HG02970 (cell line): ENCODE measurements at regions not wholly inside any gene's neighbourhood (a gene's known extent, or its start where the extent isn't known, plus 50 kb on each side); places are given as distances from the start of the nearest gene placed in this dataset.
"Not testable (repeated sequence)": the region's sequence is repeated elsewhere in the genome, so short reads cannot be mapped to it uniquely, and the experiment has no call there.

Source experiments
- ATAC-seq: cut with Tn5 transposase; IDR thresholded peaks from one replicate; pipeline ENCODE4 v1.9.1; 2021; ENCODE audit warnings: mild to moderate bottlenecking, moderate library complexity, moderate number of reproducible peaks; ENCODE audit not compliant: unreplicated experiment, low FRiP score

- no peak for ATAC-seq
Observed at GRCh38 chr3:159486580-159486979, 502.1 kb upstream of the IL12A start.

- ATAC-seq, result no peak
Observed at GRCh38 chr3:159487304-159487703, 501.3 kb upstream of the IL12A start.

- no peak for ATAC-seq
Observed at GRCh38 chr3:159488602-159489001, 500.0 kb upstream of the IL12A start.

- no peak for ATAC-seq
Observed at GRCh38 chr3:159497361-159497760, 491.3 kb upstream of the IL12A start.

- no peak for ATAC-seq
Observed at GRCh38 chr3:159499031-159499793, 489.4 kb upstream of the IL12A start.

GRCh38 chr3:159501029-159501428, 487.6 kb upstream of the IL12A start:
- ATAC-seq, result no peak

GRCh38 chr3:159502986-159503385, 485.6 kb upstream of the IL12A start:
- no peak for ATAC-seq

GRCh38 chr3:159510988-159511387, 477.6 kb upstream of the IL12A start:
- ATAC-seq, result not testable (repeated sequence)

- ATAC-seq, result no peak
Observed at GRCh38 chr3:159513444-159513843, 475.2 kb upstream of the IL12A start.

GRCh38 chr3:159513867-159514380, 474.7 kb upstream of the IL12A start:
- no peak for ATAC-seq

GRCh38 chr3:159517105-159517504, 471.5 kb upstream of the IL12A start:
- ATAC-seq, result no peak

- no peak for ATAC-seq
Observed at GRCh38 chr3:159520638-159521037, 468.0 kb upstream of the IL12A start.

- ATAC-seq, result no peak
Observed at GRCh38 chr3:159522276-159522675, 466.4 kb upstream of the IL12A start.

GRCh38 chr3:159528251-159528895, 460.3 kb upstream of the IL12A start:
- no peak for ATAC-seq

- no peak for ATAC-seq
Observed at GRCh38 chr3:159532577-159532976, 456.1 kb upstream of the IL12A start.

- ATAC-seq, result no peak
Observed at GRCh38 chr3:159534496-159534895, 454.1 kb upstream of the IL12A start.

GRCh38 chr3:159536876-159537275, 451.8 kb upstream of the IL12A start:
- ATAC-seq, result no peak

- ATAC-seq, result no peak
Observed at GRCh38 chr3:159538507-159538906, 450.1 kb upstream of the IL12A start.

GRCh38 chr3:159540882-159541495, 447.6 kb upstream of the IL12A start:
- no peak for ATAC-seq

GRCh38 chr3:159548675-159549335, 439.8 kb upstream of the IL12A start:
- no peak for ATAC-seq

GRCh38 chr3:159555205-159555604, 433.4 kb upstream of the IL12A start:
- ATAC-seq, result no peak
